Fibroblast of skin of abdomen (primary cell): ENCODE measurements at regions not wholly inside any gene's neighbourhood (a gene's known extent, or its start where the extent isn't known, plus 50 kb on each side); places are given as distances from the start of the nearest gene placed in this dataset.
"Not testable (repeated sequence)": the region's sequence is repeated elsewhere in the genome, so short reads cannot be mapped to it uniquely, and the experiment has no call there.

Source experiments
- DNase-seq: peaks from one replicate; pipeline ENCODE4 v3.0.0-alpha.2; 2013

DNA sequence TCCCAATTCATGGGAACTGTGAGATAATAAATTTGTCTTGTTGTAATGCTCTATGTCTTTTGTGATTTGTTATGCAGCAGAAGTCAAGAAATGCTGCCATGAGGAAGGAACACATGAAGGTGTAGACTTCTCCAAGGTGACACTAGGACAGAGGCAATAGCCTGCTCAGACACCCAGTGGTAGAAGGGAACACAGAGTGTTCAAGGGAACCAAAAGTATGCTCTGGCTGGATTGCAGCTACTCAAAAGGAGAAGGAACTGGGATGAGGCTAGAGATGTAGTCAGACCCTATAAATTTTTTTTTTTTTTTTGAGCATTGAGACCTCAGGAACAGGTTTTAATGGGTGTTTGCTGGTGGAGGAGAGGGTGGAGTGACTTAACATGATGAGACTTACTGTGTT lies 232.5 kb downstream of the PARP8 start:
- DNase-seq, result no peak

DNA sequence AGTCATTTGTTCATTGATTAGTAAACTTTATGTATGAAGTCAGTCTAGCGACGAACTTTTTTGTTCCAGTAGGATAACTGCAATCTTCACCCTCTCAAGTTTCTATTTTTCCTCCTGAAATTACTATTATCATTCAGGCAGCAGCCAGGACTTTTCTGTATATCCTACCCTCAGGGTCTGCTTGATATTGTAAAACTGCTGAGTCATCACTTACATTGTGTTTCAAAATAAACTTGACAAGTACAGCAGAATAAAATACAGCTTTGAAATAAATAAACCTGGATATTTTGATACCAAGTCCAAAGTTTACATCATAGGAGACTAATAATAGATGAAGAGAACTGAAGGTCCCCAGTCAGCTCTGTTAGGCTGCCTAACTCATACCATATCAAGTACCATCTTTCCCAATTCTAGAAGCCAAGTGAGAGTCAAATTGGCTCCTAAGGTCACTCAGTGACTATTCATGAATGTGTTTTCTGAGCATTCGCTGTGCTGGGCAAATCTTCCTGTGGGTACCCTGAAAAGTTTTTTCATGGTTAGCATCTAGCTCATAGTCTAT lies 234.6 kb downstream of the PARP8 start:
- no peak for DNase-seq

GRCh38 chr5:50903651-50904050 lies 237.2 kb downstream of the PARP8 start:
- DNase-seq, result no peak

DNA sequence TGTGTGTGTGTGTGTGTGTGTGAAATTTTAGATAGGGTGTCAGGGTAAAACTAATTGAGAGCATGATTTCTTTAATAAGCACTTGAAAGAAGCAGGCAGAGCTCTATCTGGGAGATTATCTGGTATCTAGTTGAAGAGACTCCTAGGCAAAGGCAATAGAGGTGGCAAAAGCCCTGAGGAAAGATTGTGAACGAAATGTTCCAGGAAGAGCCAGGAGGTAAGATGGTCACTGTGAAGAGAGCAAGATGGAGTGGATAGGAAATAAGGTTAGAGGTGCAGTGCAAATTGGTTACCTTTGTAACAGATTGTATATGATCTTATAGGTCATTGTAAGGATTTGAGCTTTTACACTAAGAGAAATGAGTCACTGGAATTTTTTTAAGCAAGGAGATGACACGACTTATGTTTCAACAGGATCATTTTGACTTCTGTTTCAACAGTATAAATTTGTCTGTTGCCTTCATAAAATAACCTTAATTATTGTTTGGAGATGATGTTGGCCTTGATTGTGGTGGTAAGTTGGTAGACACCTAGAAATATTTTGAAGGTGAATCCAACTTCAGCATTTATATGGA lies 239.6 kb downstream of the PARP8 start:
- DNase-seq, result no peak

DNA sequence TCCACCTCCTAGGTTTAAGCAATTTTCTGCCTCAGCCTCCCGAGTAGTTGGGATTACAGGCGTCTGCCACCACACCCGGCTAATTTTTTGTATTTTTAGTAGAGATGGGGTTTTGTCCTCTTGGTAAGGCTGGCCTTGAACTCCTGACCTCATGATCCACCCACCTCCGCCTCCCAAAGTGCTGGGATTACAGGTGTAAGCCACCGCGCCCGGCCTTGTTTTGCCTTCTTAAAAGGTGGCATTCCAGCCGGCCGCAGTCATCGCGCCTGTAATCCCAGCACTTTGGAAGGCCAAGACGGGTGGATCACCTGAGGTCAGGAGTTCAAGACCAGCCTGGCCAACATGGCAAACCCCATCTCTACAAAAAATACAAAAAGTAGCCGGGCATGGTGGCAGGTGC lies 253.7 kb downstream of the PARP8 start:
- DNase-seq, result not testable (repeated sequence)

GRCh38 chr5:50921366-50922133 lies 255.1 kb downstream of the PARP8 start:
- no peak for DNase-seq

- DNase-seq, result not testable (repeated sequence)
Observed at GRCh38 chr5:50922134-50922941, 255.9 kb downstream of the PARP8 start.

DNA sequence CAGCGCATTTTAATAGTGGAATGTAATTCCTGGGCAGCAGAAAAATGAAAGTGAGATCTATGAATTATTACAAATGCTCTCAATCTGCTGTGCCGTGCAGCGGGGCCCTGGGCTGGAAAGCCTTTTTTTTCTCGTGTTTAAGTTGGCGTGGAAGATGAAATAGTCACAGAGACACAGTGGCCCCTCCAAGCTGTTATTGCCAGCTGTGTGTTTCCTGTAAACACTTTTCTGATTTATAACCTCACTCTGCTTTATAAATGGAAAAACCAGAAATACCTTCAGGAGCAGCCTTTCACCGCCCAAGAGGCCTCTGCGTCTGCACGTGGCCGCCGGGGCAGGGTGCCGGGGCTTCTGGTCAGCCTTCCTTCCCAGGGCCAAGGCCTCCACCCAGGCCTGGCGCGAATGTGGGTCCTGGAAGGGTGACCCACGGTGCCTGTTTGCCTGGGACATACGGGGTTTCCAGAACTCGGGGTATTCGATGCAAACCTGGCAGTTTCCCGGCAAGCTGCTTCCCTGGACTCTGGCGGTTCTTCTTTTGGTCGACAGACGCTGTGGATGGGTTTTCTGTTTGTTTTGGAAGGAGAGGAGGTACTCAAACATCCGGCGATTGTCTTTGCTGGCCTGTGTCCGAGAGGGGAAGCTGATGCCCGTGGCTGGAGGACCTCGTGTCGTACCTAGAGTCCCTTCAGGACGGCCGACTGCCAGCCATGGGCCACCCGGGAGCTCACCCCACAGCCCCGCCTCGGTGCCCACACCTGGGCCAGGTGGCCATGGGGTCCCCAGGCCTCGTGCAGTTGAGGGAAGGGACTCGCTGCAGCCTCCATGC lies 256.7 kb downstream of the PARP8 start:
- DNase-seq, result no peak

GRCh38 chr5:50923768-50924494 lies 257.5 kb downstream of the PARP8 start:
- no peak for DNase-seq

- no peak for DNase-seq
Observed at GRCh38 chr5:50927953-50928352, 261.5 kb downstream of the PARP8 start.

DNA sequence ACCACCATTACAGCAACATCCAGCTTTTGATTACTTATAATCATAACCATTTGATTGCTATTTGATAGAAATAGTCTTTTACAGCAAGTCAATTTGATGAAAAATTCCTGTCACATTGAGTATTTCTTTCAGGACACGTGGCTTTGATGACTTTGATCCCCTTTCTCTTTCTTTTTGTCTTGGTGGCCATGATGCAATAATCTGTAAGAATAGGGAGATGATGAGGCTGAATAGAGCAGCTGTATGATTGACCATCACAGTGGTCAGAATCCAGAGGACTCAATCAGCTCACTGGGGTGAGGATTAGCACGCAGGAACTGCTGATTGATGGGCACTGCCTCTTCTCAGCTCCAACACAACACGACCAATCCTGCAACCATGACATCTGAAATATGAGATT lies 262.7 kb downstream of the PARP8 start:
- no peak for DNase-seq

GRCh38 chr5:50934343-50934742 lies 267.9 kb downstream of the PARP8 start:
- no peak for DNase-seq

- no peak for DNase-seq
Observed at GRCh38 chr5:50945139-50945538, 278.7 kb downstream of the PARP8 start.

GRCh38 chr5:50947906-50948683 lies 281.7 kb downstream of the PARP8 start:
- DNase-seq, result no peak

- no peak for DNase-seq
Observed at GRCh38 chr5:50953290-50953689, 286.9 kb downstream of the PARP8 start.

DNA sequence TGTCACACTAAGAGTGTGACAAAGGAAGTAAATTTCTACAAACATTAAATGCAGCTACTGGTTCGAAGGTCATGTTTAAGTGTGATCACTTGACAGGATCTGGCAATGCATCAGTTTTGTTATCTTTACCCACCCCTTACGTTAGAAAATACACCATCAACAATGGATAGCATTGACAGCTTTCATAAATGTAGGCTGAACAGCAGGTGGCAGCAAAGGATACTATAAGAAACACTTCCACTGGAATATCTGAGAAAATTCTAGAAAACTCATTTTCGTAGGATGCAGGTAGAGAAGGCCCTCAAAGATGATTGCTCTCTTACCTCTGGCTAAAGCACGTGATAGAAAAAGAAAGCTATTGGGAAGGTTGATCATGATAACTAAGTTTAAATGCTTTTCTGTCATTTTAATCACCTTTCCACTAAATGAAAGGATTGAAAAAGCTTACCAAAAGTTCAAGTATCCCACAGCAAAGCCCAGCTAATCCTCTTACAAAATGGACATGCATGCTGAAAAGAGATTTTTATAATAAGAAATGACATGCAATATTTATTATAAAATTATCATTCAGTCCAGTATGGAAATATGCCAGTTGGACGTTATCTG lies 292.5 kb downstream of the PARP8 start:
- DNase-seq, result peak; percentile 9

DNA sequence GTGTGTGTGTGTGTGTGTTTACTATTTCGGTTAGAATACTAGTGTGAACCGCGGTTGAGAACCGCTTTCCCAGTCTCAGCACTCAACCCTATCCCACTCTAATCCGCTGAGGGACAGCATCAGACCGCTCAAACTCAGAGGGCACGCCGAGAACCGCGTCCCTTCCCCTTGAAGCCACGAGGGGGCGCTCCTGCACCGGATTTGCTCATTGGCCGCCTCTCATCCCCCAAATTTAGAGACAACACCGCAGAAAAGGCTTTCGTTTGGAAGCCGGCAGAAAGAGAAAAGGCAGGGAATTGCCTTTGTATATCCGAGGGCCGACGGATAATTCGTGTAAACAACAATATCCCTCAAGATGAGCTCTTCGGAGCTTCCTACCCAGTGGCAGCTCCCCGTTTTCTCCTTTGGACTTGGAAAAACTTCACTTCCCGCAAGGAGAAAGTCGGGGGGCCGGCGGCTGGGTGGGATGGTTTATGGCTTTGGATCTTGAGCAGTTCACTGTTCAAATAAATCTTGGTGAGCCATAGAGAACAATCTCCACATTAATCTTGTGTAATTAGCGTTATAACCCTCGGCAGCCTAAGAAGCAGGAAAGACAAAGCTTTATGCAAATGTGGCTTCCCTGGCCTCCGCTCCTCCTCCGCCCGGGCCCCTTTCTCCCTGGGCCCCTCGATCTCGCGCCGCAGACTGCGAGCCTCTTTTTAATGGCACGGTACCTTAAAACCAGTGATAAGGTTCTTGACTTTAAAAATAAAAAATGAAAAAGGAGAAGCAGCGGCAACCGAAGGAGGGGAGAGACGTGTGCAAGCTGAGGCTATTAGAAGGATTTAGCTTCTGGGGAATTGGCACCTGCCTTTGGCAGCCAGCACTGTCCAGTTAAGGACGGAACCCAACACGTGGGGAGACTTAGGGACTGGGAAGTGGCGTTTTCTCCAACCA lies 296.8 kb downstream of the PARP8 start:
- DNase-seq, result peak; percentile 40

DNA sequence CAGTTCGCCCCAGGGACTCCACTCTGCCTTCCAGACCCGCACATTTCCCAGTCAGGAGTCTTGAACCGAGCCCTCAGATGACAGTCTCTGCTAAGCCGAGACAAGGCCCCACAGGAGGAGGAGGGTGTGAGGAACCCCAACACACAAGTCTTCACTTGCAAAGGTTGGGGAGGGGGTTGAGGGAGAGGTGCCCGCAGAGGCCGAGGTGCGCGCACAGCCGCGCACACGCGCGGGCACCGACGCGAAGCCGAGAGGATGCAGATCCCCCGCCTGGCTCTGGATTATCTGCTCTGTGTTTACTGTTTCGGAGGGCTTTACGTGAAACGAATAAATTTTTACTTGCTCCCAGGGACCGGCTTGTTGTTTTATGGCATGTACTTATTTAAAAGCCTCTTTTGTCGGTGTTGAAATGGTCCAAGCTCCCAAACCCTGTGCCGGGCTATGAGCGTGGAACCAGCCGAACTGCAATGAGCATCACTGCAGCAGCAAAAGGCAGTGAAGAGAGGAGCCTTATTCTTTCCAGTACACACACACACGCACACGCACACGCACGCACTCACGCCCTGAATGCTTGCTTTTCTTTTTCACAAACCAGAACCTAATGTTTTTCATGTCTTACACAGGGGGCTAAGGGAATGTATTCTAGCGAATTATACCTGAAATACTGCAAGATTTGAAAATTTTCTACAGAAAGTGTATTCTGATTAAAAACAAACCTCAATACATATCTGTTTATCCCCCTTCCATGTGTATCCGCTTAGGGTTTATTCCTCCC lies 297.7 kb downstream of the PARP8 start:
- DNase-seq, result no peak
